ENCODE measurements at regions not wholly inside any gene's neighbourhood (a gene's known extent, or its start where the extent isn't known, plus 50 kb on each side); places are given as distances from the start of the nearest gene placed in this dataset.

GRCh38 chr12:41897593-41897992, 247.1 kb downstream of the GXYLT1 start:
- FAIRE-seq (no peak), DNase-seq (ENCODE audit: insufficient read length, low spot score) (no peak)

GRCh38 chr12:41893491-41893890, 251.2 kb downstream of the GXYLT1 start:
- no peak for FAIRE-seq
- no peak for DNase-seq (ENCODE audit: insufficient read length, low spot score)

- FAIRE-seq (no peak), DNase-seq (ENCODE audit: insufficient read length, low spot score) (no peak)
These were observed 252.4 kb downstream of the GXYLT1 start for GRCh38 chr12:41892302-41892701.

GRCh38 chr12:41891226-41891625, 253.4 kb downstream of the GXYLT1 start:
- FAIRE-seq (no peak), DNase-seq (ENCODE audit: insufficient read length, low spot score) (no peak)

GRCh38 chr12:41888285-41888684, 256.4 kb downstream of the GXYLT1 start:
- FAIRE-seq, result no peak

GRCh38 chr12:41881891-41882805, 262.5 kb downstream of the GXYLT1 start:
- FAIRE-seq, result no peak

More at GRCh38 chr12:41888285-41888684, 256.4 kb downstream of the GXYLT1 start:
- no peak for DNase-seq (ENCODE audit: insufficient read length, low spot score)

GRCh38 chr12:41869432-41869831, 275.2 kb downstream of the GXYLT1 start:
- no peak for FAIRE-seq
- no peak for DNase-seq (ENCODE audit: insufficient read length, low spot score)

More at GRCh38 chr12:41881891-41882805, 262.5 kb downstream of the GXYLT1 start:
- DNase-seq (ENCODE audit: insufficient read length, low spot score), result no peak

- DNase-seq (ENCODE audit: insufficient read length, low spot score) (no peak), FAIRE-seq (no peak)
These were observed 277.7 kb downstream of the GXYLT1 start for GRCh38 chr12:41866878-41867430.

- FAIRE-seq (no peak), DNase-seq (ENCODE audit: insufficient read length, low spot score) (no peak)
These were observed 288.4 kb downstream of the GXYLT1 start for GRCh38 chr12:41856228-41856627.

GRCh38 chr12:41850046-41850445, 294.6 kb downstream of the GXYLT1 start:
- DNase-seq (ENCODE audit: insufficient read length, low spot score) (no peak), FAIRE-seq (no peak)

- FAIRE-seq, result no peak
- DNase-seq (ENCODE audit: insufficient read length, low spot score), result no peak
These were observed 298.0 kb downstream of the GXYLT1 start for GRCh38 chr12:41846718-41847117.

GRCh38 chr12:41836416-41836815, 308.3 kb downstream of the GXYLT1 start:
- DNase-seq (ENCODE audit: insufficient read length, low spot score) (no peak), FAIRE-seq (no peak)

- no peak for FAIRE-seq
These were observed 309.1 kb downstream of the GXYLT1 start for GRCh38 chr12:41835556-41835955.

GRCh38 chr12:41819948-41820347, 324.7 kb downstream of the GXYLT1 start:
- DNase-seq (ENCODE audit: insufficient read length, low spot score) (no peak), FAIRE-seq (no peak)

More at GRCh38 chr12:41835556-41835955, 309.1 kb downstream of the GXYLT1 start:
- no peak for DNase-seq (ENCODE audit: insufficient read length, low spot score)

- FAIRE-seq, result no peak
- DNase-seq (ENCODE audit: insufficient read length, low spot score), result no peak
These were observed 340.6 kb downstream of the GXYLT1 start for GRCh38 chr12:41804026-41804425.

- FAIRE-seq (no peak), DNase-seq (ENCODE audit: insufficient read length, low spot score) (no peak)
These were observed 341.9 kb downstream of the GXYLT1 start for GRCh38 chr12:41802803-41803202.

GRCh38 chr12:41801261-41801660, 343.4 kb downstream of the GXYLT1 start:
- DNase-seq (ENCODE audit: insufficient read length, low spot score) (no peak), FAIRE-seq (no peak)

GRCh38 chr12:41799671-41800070, 345.0 kb downstream of the GXYLT1 start:
- FAIRE-seq (no peak), DNase-seq (ENCODE audit: insufficient read length, low spot score) (no peak)

GRCh38 chr12:41795910-41796309, 348.8 kb downstream of the GXYLT1 start:
- DNase-seq (ENCODE audit: insufficient read length, low spot score) (no peak), FAIRE-seq (no peak)

- FAIRE-seq (no peak), DNase-seq (ENCODE audit: insufficient read length, low spot score) (no peak)
These were observed 349.5 kb downstream of the GXYLT1 start for GRCh38 chr12:41795051-41795600.

- no peak for FAIRE-seq
- no peak for DNase-seq (ENCODE audit: insufficient read length, low spot score)
These were observed 350.3 kb downstream of the GXYLT1 start for GRCh38 chr12:41794336-41794735.

- DNase-seq (ENCODE audit: insufficient read length, low spot score), result no peak
- FAIRE-seq, result no peak
These were observed 359.7 kb downstream of the GXYLT1 start for GRCh38 chr12:41784957-41785356.

Measured in GM19239 (cell line).